HepG2 (cell line): ENCODE measurements at regions not wholly inside any gene's neighbourhood (a gene's known extent, or its start where the extent isn't known, plus 50 kb on each side); places are given as distances from the start of the nearest gene placed in this dataset.

Experiments used
- ATAC-seq: fragments of 200-7000 bp; cut with Tn5 transposase; 3 replicates; pipeline ENCODE4 v1.9.1; 2020; ENCODE audit warnings: mild to moderate bottlenecking, moderate library complexity
- BruUV-seq: library from RNA; stranded (reverse); fragments of 400-500 nt; replicated peaks from 2 replicates; lab custom pipeline; 2021; lab: Mats Ljungman, UMichigan
- CTCF ChIA-PET: fragments of 300-600 bp; formaldehyde crosslinking; extraction: SDS; loops from one replicate; lab custom pipeline; 2021; ENCODE audit warnings: low total read pairs, inconsistent platforms, low intra/inter-chr PET ratio; lab: Yijun Ruan, JAX
- POLR2A ChIA-PET: fragments of 350-600 bp; sonication (Branson Sonifier 250); formaldehyde crosslinking; loops from one replicate; lab custom pipeline; 2020; ENCODE audit warnings: antibody characterized with exemption, inconsistent platforms; lab: Yijun Ruan, JAX
- DNase-seq: peaks from one replicate; pipeline ENCODE4 v3.0.0-alpha.2; 2015; ENCODE audit warnings: low spot score
- FAIRE-seq: peaks from 3 replicates; lab custom pipeline; 2011; peaks lifted over from hg19 to GRCh38; lab: Jason Lieb, UNC
- H2AFZ ChIP-seq: one replicate; pipeline ENCODE4 v1.6.1; 2011; ENCODE audit warnings: low read length, inconsistent platforms
- H3K27ac ChIP-seq: fragments of 300-600 bp; 3 replicates; pipeline ENCODE4 v1.8.0; 2011; ENCODE audit warnings: mixed run types, mild to moderate bottlenecking, mixed read lengths, low read length, inconsistent platforms; ENCODE audit not compliant: insufficient read depth; ENCODE audit errors: extremely low read length
- H3K27me3 ChIP-seq, 2 experiments: fragments of 200-600 bp in 1 of 2; 2 replicates in 1 of 2; 3 replicates in 1 of 2; pipeline versions ENCODE4 v1.6.0 to v1.8.0; 2011; ENCODE audit warnings: low read length in 2 of 2, mild to moderate bottlenecking in 2 of 2, moderate library complexity in 2 of 2, inconsistent platforms in 1 of 2; ENCODE audit not compliant: insufficient read depth in 2 of 2, control insufficient read depth in 1 of 2
- H3K36me3 ChIP-seq, 2 experiments: fragments of 200-600 bp in 1 of 2; replicated peaks in 1 of 2; 2 replicates in 1 of 2; 3 replicates in 1 of 2; pipeline versions ENCODE4 v1.5.1 to v1.8.0; 2011; ENCODE audit warnings: low read length in 2 of 2, inconsistent platforms in 1 of 2; ENCODE audit not compliant: insufficient read depth in 2 of 2, control insufficient read depth in 1 of 2
- H3K4me1 ChIP-seq: 2 replicates; pipeline ENCODE4 v1.5.1; 2012; ENCODE audit warnings: low read length, inconsistent platforms; ENCODE audit not compliant: insufficient read depth
- H3K4me2 ChIP-seq: 2 replicates; pipeline ENCODE4 v1.6.0; 2011; ENCODE audit warnings: low read depth, low read length, inconsistent platforms
- H3K4me3 ChIP-seq, 3 experiments: fragments of 200-600 bp in 1 of 3; sonication (generic), shearing (Covaris generic) in 1 of 3; replicated peaks in 1 of 3; 2 replicates each; pipeline ENCODE4 v1.5.1; 2011 to 2016; ENCODE audit warnings: low read length in 3 of 3, inconsistent platforms in 2 of 3, low read depth in 2 of 3, mild to moderate bottlenecking in 2 of 3, control low read depth in 1 of 3, mixed read lengths in 1 of 3; ENCODE audit not compliant: insufficient read depth in 1 of 3
- H3K79me2 ChIP-seq: one replicate; pipeline ENCODE4 v1.6.1; 2011; ENCODE audit warnings: low read length, inconsistent platforms; ENCODE audit not compliant: insufficient read depth
- H3K9ac ChIP-seq: 2 replicates; pipeline ENCODE4 v1.6.0; 2011; ENCODE audit warnings: mild to moderate bottlenecking, low read depth, low read length, inconsistent platforms; ENCODE audit not compliant: insufficient read depth
- H3K9me3 ChIP-seq: 2 replicates; pipeline ENCODE4 v1.5.1; 2012; ENCODE audit warnings: mild to moderate bottlenecking, low read length
- H4K20me1 ChIP-seq: 2 replicates; pipeline ENCODE4 v1.6.0; 2011; ENCODE audit warnings: inconsistent platforms, mild to moderate bottlenecking, low read length, moderate library complexity; ENCODE audit not compliant: insufficient read depth
- ADNP ChIP-seq: sonication (generic); formaldehyde crosslinking; IDR thresholded peaks from 2 replicates; pipeline ENCODE4 v1.4.0; 2020; ENCODE audit warnings: missing genetic modification reagents
- GABPB1 ChIP-seq: IDR thresholded peaks from 2 replicates; pipeline ENCODE4 v1.6.1; 2016; ENCODE audit warnings: mild to moderate bottlenecking, missing genetic modification reagents, moderate library complexity, missing compliant biosample characterization
- GATAD1 ChIP-seq: IDR thresholded peaks from 2 replicates; pipeline ENCODE4 v1.6.1; 2016; ENCODE audit warnings: missing genetic modification reagents, missing compliant biosample characterization
- HOXA9 ChIP-seq: sonication (generic); formaldehyde crosslinking; IDR thresholded peaks from 2 replicates; pipeline ENCODE4 v1.8.1; 2022; ENCODE audit warnings: missing genetic modification reagents, mild to moderate bottlenecking, moderate library complexity, borderline replicate concordance
- IKZF4 ChIP-seq: sonication (generic); formaldehyde crosslinking; IDR thresholded peaks from 2 replicates; pipeline ENCODE4 v1.5.1; 2020; ENCODE audit warnings: borderline replicate concordance, mild to moderate bottlenecking, low read depth, missing genetic modification reagents; ENCODE audit errors: not compliant biosample characterization
- MEIS1 ChIP-seq: sonication (generic); formaldehyde crosslinking; IDR thresholded peaks from 2 replicates; pipeline ENCODE4 v1.9.0; 2021; ENCODE audit warnings: mild to moderate bottlenecking, missing genetic modification reagents, moderate library complexity, borderline replicate concordance
- SIX1 ChIP-seq: sonication (generic); formaldehyde crosslinking; IDR thresholded peaks from 2 replicates; pipeline ENCODE4 v1.4.0; 2020; ENCODE audit warnings: missing genetic modification reagents, borderline replicate concordance
- ZNF510 ChIP-seq: sonication (generic); formaldehyde crosslinking; IDR thresholded peaks from 2 replicates; pipeline ENCODE4 v1.4.0; 2020; ENCODE audit warnings: low read depth, mild to moderate bottlenecking, missing genetic modification reagents
- ZNF558 ChIP-seq: sonication (generic); formaldehyde crosslinking; IDR thresholded peaks from 2 replicates; pipeline ENCODE4 v1.9.0; 2022; ENCODE audit warnings: mild to moderate bottlenecking, missing genetic modification reagents, borderline replicate concordance
- ZNF766 ChIP-seq: sonication (generic); formaldehyde crosslinking; IDR thresholded peaks from 2 replicates; pipeline ENCODE4 v1.5.0; 2020; ENCODE audit warnings: missing genetic modification reagents, borderline replicate concordance
- ZNF790 ChIP-seq: sonication (generic); formaldehyde crosslinking; IDR thresholded peaks from 2 replicates; pipeline ENCODE4 v1.8.0; 2022; ENCODE audit warnings: missing genetic modification reagents, mild to moderate bottlenecking, borderline replicate concordance
- WGBS: methylation state at CpG from one replicate; pipeline ENCODE4 v1.1.6; 2017; ENCODE audit warnings: low lambda C conversion rate; 5-methylcytosine and 5-hydroxymethylcytosine counted together
- in situ Hi-C: cut with HindIII; loops from 2 replicates; pipeline ENCODE4 v1.10.0; 2017; ENCODE audit warnings: low pct_unique_long_range_greater_than_20kb; ENCODE audit not compliant: extremely low pct_ligation_motif_present
- intact Hi-C: fragments of 100-400 bp; cut with micrococcal nuclease; formaldehyde crosslinking; loops from one replicate; pipeline ENCODE4 v1.10.0; 2022; ENCODE audit not compliant: unreplicated experiment
- TF ChIP-seq, protein P1 (sequence below): sonication (generic); formaldehyde crosslinking; conservative IDR thresholded peaks from 2 replicates; pipeline ENCODE4 v1.4.0; 2020; ENCODE audit warnings: mild to moderate bottlenecking, missing genetic modification reagents, moderate library complexity
- TF ChIP-seq, protein P2 (sequence below): sonication (generic); formaldehyde crosslinking; IDR thresholded peaks from 2 replicates; pipeline ENCODE4 v1.4.0; 2020; ENCODE audit warnings: missing genetic modification reagents
- TF ChIP-seq, protein P3 (sequence below): sonication (generic); formaldehyde crosslinking; IDR thresholded peaks from 2 replicates; pipeline ENCODE4 v1.9.0; 2021; ENCODE audit warnings: mild to moderate bottlenecking, missing genetic modification reagents

DNA sequence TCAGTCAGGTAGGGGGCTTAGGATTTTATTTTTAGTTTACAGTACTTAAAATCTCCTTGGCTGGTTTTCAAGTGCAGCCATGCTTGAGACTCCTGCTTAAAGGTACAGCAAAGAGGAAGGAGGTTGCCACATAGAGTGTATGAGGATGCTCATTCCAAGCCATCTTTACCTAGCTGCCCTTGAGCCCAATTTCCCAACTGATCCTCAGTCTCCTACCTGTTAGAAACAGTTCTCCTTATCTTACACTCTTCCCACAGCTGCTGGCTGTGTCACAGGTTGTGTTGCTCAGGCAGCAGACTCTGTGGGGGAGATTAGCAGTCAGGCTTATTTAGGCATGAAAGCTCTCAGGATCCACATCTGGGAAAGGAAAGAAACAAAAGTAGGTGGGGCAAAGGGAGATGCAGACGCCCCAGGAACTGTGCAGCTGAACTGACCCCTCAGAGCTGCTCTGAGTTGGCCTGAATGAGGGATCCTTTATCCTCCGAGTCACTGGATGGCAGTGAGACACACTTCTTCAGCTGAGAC lies 95.1 kb downstream of the NMUR2 start:
- no peak for ATAC-seq
- Histone ChIP-seq H3K9me3 (no peaks in the 10 kb centered on the region), H3K4me3 (no peak overlapping the region), H3K27me3 (no peaks in the 10 kb centered on the region), H3K4me2 (no peak overlapping the region), H2AFZ (no peak overlapping the region), H3K79me2 (no peaks in the 10 kb centered on the region), H3K36me3 (no peaks in the 10 kb centered on the region), H3K9ac (no peak overlapping the region), H3K4me1 (no peaks in the 10 kb centered on the region), H4K20me1 (no peaks in the 10 kb centered on the region), H3K27ac (no peak overlapping the region)
- no TSS peak for BruUV-seq
- WGBS: 0% methylated on average over 2 of the region's 2 CpGs
- DNase-seq: no peak
- in situ Hi-C loops (no loop called here), intact Hi-C loops (no loop called here)
- no peak for FAIRE-seq
- CTCF ChIA-PET: no interaction called here
- POLR2A ChIA-PET: no interaction called here
- TF ChIP-seq ZNF510 (CRISPR knock-in tag) (no peak), HOXA9 (CRISPR knock-in tag) (no peak), GATAD1 (CRISPR knock-in tag) (no peak), ZNF558 (no peak), GABPB1 (CRISPR knock-in tag) (no peak), ADNP (CRISPR knock-in tag) (no peak), MEIS1 (CRISPR knock-in tag) (no peak), SIX1 (CRISPR knock-in tag) (no peak), IKZF4 (no peak), ZNF766 (no peak), ZNF790 (no peak)
- TF ChIP-seq, protein P1, sequence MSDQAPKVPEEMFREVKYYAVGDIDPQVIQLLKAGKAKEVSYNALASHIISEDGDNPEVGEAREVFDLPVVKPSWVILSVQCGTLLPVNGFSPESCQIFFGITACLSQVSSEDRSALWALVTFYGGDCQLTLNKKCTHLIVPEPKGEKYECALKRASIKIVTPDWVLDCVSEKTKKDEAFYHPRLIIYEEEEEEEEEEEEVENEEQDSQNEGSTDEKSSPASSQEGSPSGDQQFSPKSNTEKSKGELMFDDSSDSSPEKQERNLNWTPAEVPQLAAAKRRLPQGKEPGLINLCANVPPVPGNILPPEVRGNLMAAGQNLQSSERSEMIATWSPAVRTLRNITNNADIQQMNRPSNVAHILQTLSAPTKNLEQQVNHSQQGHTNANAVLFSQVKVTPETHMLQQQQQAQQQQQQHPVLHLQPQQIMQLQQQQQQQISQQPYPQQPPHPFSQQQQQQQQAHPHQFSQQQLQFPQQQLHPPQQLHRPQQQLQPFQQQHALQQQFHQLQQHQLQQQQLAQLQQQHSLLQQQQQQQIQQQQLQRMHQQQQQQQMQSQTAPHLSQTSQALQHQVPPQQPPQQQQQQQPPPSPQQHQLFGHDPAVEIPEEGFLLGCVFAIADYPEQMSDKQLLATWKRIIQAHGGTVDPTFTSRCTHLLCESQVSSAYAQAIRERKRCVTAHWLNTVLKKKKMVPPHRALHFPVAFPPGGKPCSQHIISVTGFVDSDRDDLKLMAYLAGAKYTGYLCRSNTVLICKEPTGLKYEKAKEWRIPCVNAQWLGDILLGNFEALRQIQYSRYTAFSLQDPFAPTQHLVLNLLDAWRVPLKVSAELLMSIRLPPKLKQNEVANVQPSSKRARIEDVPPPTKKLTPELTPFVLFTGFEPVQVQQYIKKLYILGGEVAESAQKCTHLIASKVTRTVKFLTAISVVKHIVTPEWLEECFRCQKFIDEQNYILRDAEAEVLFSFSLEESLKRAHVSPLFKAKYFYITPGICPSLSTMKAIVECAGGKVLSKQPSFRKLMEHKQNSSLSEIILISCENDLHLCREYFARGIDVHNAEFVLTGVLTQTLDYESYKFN (CRISPR knock-in tag): no peak
- TF ChIP-seq, protein P2, sequence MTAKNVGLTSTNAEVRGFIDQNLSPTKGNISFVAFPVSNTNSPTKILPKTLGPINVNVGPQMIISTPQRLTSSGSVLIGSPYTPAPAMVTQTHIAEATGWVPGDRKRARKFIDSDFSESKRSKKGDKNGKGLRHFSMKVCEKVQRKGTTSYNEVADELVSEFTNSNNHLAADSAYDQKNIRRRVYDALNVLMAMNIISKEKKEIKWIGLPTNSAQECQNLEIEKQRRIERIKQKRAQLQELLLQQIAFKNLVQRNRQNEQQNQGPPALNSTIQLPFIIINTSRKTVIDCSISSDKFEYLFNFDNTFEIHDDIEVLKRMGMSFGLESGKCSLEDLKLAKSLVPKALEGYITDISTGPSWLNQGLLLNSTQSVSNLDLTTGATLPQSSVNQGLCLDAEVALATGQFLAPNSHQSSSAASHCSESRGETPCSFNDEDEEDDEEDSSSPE (CRISPR knock-in tag): no peak
- TF ChIP-seq, protein P3, sequence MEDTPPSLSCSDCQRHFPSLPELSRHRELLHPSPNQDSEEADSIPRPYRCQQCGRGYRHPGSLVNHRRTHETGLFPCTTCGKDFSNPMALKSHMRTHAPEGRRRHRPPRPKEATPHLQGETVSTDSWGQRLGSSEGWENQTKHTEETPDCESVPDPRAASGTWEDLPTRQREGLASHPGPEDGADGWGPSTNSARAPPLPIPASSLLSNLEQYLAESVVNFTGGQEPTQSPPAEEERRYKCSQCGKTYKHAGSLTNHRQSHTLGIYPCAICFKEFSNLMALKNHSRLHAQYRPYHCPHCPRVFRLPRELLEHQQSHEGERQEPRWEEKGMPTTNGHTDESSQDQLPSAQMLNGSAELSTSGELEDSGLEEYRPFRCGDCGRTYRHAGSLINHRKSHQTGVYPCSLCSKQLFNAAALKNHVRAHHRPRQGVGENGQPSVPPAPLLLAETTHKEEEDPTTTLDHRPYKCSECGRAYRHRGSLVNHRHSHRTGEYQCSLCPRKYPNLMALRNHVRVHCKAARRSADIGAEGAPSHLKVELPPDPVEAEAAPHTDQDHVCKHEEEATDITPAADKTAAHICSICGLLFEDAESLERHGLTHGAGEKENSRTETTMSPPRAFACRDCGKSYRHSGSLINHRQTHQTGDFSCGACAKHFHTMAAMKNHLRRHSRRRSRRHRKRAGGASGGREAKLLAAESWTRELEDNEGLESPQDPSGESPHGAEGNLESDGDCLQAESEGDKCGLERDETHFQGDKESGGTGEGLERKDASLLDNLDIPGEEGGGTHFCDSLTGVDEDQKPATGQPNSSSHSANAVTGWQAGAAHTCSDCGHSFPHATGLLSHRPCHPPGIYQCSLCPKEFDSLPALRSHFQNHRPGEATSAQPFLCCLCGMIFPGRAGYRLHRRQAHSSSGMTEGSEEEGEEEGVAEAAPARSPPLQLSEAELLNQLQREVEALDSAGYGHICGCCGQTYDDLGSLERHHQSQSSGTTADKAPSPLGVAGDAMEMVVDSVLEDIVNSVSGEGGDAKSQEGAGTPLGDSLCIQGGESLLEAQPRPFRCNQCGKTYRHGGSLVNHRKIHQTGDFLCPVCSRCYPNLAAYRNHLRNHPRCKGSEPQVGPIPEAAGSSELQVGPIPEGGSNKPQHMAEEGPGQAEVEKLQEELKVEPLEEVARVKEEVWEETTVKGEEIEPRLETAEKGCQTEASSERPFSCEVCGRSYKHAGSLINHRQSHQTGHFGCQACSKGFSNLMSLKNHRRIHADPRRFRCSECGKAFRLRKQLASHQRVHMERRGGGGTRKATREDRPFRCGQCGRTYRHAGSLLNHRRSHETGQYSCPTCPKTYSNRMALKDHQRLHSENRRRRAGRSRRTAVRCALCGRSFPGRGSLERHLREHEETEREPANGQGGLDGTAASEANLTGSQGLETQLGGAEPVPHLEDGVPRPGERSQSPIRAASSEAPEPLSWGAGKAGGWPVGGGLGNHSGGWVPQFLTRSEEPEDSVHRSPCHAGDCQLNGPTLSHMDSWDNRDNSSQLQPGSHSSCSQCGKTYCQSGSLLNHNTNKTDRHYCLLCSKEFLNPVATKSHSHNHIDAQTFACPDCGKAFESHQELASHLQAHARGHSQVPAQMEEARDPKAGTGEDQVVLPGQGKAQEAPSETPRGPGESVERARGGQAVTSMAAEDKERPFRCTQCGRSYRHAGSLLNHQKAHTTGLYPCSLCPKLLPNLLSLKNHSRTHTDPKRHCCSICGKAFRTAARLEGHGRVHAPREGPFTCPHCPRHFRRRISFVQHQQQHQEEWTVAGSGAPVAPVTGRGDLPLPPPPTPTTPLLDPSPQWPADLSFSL (CRISPR knock-in tag): no peak
